ENCODE measurements at regions not wholly inside any gene's neighbourhood (a gene's known extent, or its start where the extent isn't known, plus 50 kb on each side); places are given as distances from the start of the nearest gene placed in this dataset.

DNA sequence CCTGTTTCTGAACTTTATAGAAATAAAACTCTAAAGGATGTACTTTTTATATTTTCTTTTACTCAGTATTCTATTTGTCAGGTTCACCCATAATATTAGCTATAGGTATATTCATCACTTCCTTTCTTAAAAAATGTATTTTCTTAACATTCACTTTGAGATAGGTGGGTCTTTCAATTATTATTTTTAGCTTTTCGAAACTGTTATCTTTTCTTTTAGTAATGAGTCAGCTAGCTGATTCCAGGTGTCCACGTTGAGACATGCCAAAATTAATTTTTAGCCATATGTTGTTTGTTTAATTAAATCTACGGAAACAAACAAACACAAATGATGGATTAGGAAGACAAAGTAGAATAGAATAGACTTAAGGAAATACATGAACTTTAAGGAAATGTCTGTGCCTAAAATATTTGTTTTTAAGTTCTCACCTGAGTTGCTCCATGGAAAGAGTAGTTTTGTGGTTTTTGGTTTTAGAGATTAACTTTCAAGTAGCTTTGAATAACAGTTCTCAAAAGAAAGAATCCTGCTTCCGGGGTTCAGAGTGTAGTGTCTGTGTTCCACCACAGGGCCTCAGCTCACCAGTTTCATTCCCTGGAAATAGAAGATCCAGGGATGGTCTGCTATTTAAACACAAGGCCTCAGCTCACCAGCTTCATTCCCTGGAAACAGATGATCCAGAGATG lies 435.0 kb downstream of the HAO1 start:
- WGBS, 2 donors (ENCODE audit: low coverage in 1 of 2), result 66 to 77% methylated on average over 4 of the region's 4 CpGs
- Histone ChIP-seq H3K4me3 (no peak overlapping the region), H3K9me3 (no peaks in the 10 kb centered on the region), H3K4me1 (no peaks in the 10 kb centered on the region), H3K36me3 (no peaks in the 10 kb centered on the region), H3K27ac (no peak overlapping the region), H3K27me3 (no peaks in the 10 kb centered on the region)
- in situ Hi-C loops (cut with MboI; ENCODE audit: low pct_ligation_motif_present in 1 of 4, low pct_unique_long_range_greater_than_20kb in 1 of 4, low sequenced_read_pairs in 3 of 4), result no loop called here
- intact Hi-C loops (cut with DNase I; ENCODE audit: low total_unique reads), result no loop called here
- DNase-seq, result no peak
- TF ChIP-seq, protein P1, sequence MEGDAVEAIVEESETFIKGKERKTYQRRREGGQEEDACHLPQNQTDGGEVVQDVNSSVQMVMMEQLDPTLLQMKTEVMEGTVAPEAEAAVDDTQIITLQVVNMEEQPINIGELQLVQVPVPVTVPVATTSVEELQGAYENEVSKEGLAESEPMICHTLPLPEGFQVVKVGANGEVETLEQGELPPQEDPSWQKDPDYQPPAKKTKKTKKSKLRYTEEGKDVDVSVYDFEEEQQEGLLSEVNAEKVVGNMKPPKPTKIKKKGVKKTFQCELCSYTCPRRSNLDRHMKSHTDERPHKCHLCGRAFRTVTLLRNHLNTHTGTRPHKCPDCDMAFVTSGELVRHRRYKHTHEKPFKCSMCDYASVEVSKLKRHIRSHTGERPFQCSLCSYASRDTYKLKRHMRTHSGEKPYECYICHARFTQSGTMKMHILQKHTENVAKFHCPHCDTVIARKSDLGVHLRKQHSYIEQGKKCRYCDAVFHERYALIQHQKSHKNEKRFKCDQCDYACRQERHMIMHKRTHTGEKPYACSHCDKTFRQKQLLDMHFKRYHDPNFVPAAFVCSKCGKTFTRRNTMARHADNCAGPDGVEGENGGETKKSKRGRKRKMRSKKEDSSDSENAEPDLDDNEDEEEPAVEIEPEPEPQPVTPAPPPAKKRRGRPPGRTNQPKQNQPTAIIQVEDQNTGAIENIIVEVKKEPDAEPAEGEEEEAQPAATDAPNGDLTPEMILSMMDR (IDR thresholded peaks at IDR 0.05), result no peak
- TF ChIP-seq POLR2AphosphoS5 (IDR thresholded peaks at IDR 0.05) (no peak), EP300 (IDR thresholded peaks at IDR 0.05; ENCODE audit: low read depth) (no peak), POLR2A (IDR thresholded peaks at IDR 0.05) (no peak)

DNA sequence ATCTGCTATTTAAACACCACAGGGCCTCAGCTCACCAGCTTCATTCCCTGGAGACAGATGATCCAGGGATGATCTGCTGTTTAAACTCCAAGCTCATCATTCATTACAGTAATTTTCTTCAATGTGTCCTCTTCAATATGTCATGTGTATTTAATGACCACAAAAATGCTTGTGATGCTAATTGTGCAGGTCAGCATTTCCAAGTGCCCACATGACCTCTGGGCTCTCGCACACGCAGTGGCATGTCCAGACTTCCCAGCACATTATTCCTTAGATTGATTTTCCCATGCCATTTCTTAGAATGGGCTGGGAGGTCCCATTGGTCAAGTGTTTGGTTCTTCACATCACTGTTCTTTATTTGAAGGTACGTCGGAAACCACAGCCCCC lies 434.4 kb downstream of the HAO1 start:
- H3K27me3 ChIP-seq, result no peaks in the 10 kb centered on the region
- no peaks in the 10 kb centered on the region for H3K4me1 ChIP-seq
- in situ Hi-C loops (cut with MboI; ENCODE audit: low pct_ligation_motif_present in 1 of 4, low pct_unique_long_range_greater_than_20kb in 1 of 4, low sequenced_read_pairs in 3 of 4), result no loop called here
- H3K4me3 ChIP-seq, result no peak overlapping the region
- no peaks in the 10 kb centered on the region for H3K36me3 ChIP-seq
- 87 to 93% methylated on average over 4 of the region's 4 CpGs for WGBS, 2 donors (ENCODE audit: low coverage in 1 of 2)
- H3K9me3 ChIP-seq, result no peaks in the 10 kb centered on the region
- no peak overlapping the region for H3K27ac ChIP-seq
- TF ChIP-seq, protein P1 (IDR thresholded peaks at IDR 0.05), result no peak
- TF ChIP-seq POLR2A (IDR thresholded peaks at IDR 0.05) (no peak), POLR2AphosphoS5 (IDR thresholded peaks at IDR 0.05) (no peak), EP300 (IDR thresholded peaks at IDR 0.05; ENCODE audit: low read depth) (no peak)
- DNase-seq, result no peak
- intact Hi-C loops (cut with DNase I; ENCODE audit: low total_unique reads), result no loop called here

DNA sequence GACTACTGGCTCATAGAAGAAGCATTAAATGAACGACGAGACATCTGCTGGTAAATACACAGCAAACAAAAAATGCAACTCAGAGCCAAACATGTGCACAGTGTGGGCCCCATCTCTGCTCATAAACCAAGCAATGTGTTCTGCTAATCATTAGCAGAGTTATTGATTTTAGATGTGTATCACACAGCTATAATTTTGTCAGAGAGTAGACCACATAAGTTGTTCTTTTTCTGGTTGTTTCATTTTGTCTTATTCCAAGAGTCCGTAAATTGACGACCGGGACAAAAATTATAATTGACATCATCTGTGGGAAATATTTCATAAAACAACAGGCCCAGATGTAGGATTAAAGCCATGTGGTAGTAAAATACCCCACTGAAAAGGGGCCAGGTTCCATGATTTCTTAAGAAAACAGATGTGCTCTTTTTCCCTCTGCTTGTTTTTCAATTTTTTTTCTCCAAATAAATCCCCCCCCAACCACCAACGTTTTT lies 423.6 kb downstream of the HAO1 start:
- no peak for DNase-seq
- Histone ChIP-seq H3K27ac (no peak overlapping the region), H3K4me1 (no peaks in the 10 kb centered on the region), H3K27me3 (no peaks in the 10 kb centered on the region), H3K36me3 (no peaks in the 10 kb centered on the region), H3K9me3 (no peaks in the 10 kb centered on the region), H3K4me3 (no peak overlapping the region)
- in situ Hi-C loops (cut with MboI; ENCODE audit: low pct_ligation_motif_present in 1 of 4, low pct_unique_long_range_greater_than_20kb in 1 of 4, low sequenced_read_pairs in 3 of 4) (no loop called here), intact Hi-C loops (cut with DNase I; ENCODE audit: low total_unique reads) (no loop called here)
- WGBS, 2 donors (ENCODE audit: low coverage in 1 of 2), result 58 to 60% methylated on average over 6 of the region's 6 CpGs
- TF ChIP-seq POLR2AphosphoS5 (IDR thresholded peaks at IDR 0.05), result no peak
- TF ChIP-seq, protein P1 (IDR thresholded peaks at IDR 0.05), result no peak
- no peak for TF ChIP-seq EP300 (IDR thresholded peaks at IDR 0.05; ENCODE audit: low read depth)
- TF ChIP-seq POLR2A (IDR thresholded peaks at IDR 0.05), result no peak

DNA sequence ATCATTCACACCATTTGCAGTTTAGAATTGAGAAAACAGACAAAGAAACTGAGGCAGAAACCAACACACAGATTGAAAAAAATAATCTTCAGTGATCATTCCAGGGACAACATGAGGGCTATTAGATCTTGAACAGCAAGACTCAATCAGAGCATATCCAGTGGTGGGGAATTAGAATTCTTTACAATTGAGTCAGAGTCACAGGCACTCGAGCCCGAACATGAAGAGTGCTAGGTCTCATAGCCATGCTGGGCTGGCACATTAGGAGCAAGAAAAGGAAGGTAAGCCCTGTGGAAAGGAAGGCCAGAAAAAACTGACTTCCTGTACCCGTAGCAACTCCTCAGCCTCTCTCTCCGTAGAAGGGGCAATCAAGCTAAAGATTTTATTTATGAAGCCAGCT lies 419.9 kb downstream of the HAO1 start:
- intact Hi-C loops (cut with DNase I; ENCODE audit: low total_unique reads), result no loop called here
- H3K27ac ChIP-seq, result no peak overlapping the region
- DNase-seq, result no peak
- H3K36me3 ChIP-seq, result no peaks in the 10 kb centered on the region
- 62 to 83% methylated on average over 4 of the region's 4 CpGs for WGBS, 2 donors (ENCODE audit: low coverage in 1 of 2)
- H3K27me3 ChIP-seq, result no peaks in the 10 kb centered on the region
- H3K9me3 ChIP-seq, result no peaks in the 10 kb centered on the region
- H3K4me1 ChIP-seq, result no peaks in the 10 kb centered on the region
- H3K4me3 ChIP-seq, result no peak overlapping the region
- in situ Hi-C loops (cut with MboI; ENCODE audit: low pct_ligation_motif_present in 1 of 4, low pct_unique_long_range_greater_than_20kb in 1 of 4, low sequenced_read_pairs in 3 of 4), result no loop called here
- TF ChIP-seq POLR2A (IDR thresholded peaks at IDR 0.05), result no peak
- TF ChIP-seq POLR2AphosphoS5 (IDR thresholded peaks at IDR 0.05), result no peak
- TF ChIP-seq EP300 (IDR thresholded peaks at IDR 0.05; ENCODE audit: low read depth), result no peak
- TF ChIP-seq, protein P1 (IDR thresholded peaks at IDR 0.05), result no peak

Data from transverse colon (tissue), 4 donors.